ENCODE measurements at regions not wholly inside any gene's neighbourhood (a gene's known extent, or its start where the extent isn't known, plus 50 kb on each side); places are given as distances from the start of the nearest gene placed in this dataset.

GRCh38 chr7:52085610-52086009, 769.0 kb upstream of the COBL start:
- TF ChIP-seq CTCF (IDR thresholded peaks at IDR 0.05): no peak
- TF ChIP-seq POLR2A (IDR thresholded peaks at IDR 0.05): no peak

All from lower leg skin (tissue), 3 donors.